ENCODE measurements at regions not wholly inside any gene's neighbourhood (a gene's known extent, or its start where the extent isn't known, plus 50 kb on each side); places are given as distances from the start of the nearest gene placed in this dataset.

GRCh38 chr12:97211416-97211930, 251.1 kb upstream of the RMST start:
- no peak for TF ChIP-seq EZH2phosphoT487 (IDR thresholded peaks at IDR 0.05; ENCODE audit: low read length)
- no peak for TF ChIP-seq EZH2 (optimal IDR thresholded peaks at IDR 0.05; ENCODE audit: low read depth, low read length)
- TF ChIP-seq, protein P1, sequence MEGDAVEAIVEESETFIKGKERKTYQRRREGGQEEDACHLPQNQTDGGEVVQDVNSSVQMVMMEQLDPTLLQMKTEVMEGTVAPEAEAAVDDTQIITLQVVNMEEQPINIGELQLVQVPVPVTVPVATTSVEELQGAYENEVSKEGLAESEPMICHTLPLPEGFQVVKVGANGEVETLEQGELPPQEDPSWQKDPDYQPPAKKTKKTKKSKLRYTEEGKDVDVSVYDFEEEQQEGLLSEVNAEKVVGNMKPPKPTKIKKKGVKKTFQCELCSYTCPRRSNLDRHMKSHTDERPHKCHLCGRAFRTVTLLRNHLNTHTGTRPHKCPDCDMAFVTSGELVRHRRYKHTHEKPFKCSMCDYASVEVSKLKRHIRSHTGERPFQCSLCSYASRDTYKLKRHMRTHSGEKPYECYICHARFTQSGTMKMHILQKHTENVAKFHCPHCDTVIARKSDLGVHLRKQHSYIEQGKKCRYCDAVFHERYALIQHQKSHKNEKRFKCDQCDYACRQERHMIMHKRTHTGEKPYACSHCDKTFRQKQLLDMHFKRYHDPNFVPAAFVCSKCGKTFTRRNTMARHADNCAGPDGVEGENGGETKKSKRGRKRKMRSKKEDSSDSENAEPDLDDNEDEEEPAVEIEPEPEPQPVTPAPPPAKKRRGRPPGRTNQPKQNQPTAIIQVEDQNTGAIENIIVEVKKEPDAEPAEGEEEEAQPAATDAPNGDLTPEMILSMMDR (IDR thresholded peaks at IDR 0.05; ENCODE audit: low read length), result no peak
- H3K4me1 ChIP-seq (ENCODE audit: low read length), result no peaks in the 10 kb centered on the region
- H3K4me3 ChIP-seq (ENCODE audit: low read length), result no peak overlapping the region
- H3K9me3 ChIP-seq (replicated peaks; ENCODE audit: insufficient read depth, low read length), result no peaks in the 10 kb centered on the region
- no peak overlapping the region for H3K27ac ChIP-seq (ENCODE audit: low read length)
- no peaks in the 10 kb centered on the region for H3K36me3 ChIP-seq (replicated peaks; ENCODE audit: insufficient read depth, low read length)
- H4K20me1 ChIP-seq (ENCODE audit: insufficient read depth, low read length), result no peaks in the 10 kb centered on the region
- no peaks in the 10 kb centered on the region for H3K27me3 ChIP-seq (replicated peaks; ENCODE audit: insufficient read depth, low read length)
- DNase-seq, result no peak
- no peak overlapping the region for H2AFZ ChIP-seq (ENCODE audit: low read length)
- H3K79me2 ChIP-seq (ENCODE audit: low read length), result no peaks in the 10 kb centered on the region
- H3K9ac ChIP-seq (ENCODE audit: low read length), result no peak overlapping the region
- no peak overlapping the region for H3K4me2 ChIP-seq (ENCODE audit: low read depth, low read length)
- no peaks in the 10 kb centered on the region for H3F3A ChIP-seq (ENCODE audit: insufficient read depth, low read length)
- H3K9me2 ChIP-seq (replicated peaks; ENCODE audit: insufficient read depth, low read length), result no peaks in the 10 kb centered on the region

DNA sequence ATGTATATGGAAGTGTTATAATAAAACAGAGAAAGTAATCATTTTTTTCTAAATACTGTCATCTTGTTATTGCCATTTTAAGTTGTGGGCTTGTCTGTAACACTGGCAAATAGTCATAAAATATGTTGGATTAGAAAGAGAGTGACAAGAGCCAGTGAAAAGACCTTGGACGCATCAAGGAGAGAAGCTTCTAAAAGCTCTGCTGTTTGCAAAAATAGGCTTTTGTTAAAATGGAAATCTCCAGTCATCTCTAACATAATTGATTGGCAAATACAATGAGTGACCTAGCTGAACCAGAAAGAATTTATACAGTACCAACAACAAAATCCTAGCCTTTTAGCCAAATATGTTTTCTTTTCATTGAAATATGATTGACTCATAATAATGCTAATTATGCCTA, 245.8 kb upstream of the RMST start:
- Histone ChIP-seq H3K36me3 (replicated peaks; ENCODE audit: insufficient read depth, low read length) (no peaks in the 10 kb centered on the region), H3F3A (ENCODE audit: insufficient read depth, low read length) (no peaks in the 10 kb centered on the region), H3K9ac (ENCODE audit: low read length) (no peak overlapping the region), H3K4me3 (ENCODE audit: low read length) (no peak overlapping the region), H3K4me1 (ENCODE audit: low read length) (no peaks in the 10 kb centered on the region), H3K9me2 (replicated peaks; ENCODE audit: insufficient read depth, low read length) (no peaks in the 10 kb centered on the region), H4K20me1 (ENCODE audit: insufficient read depth, low read length) (no peaks in the 10 kb centered on the region), H3K4me2 (ENCODE audit: low read depth, low read length) (no peak overlapping the region), H3K79me2 (ENCODE audit: low read length) (no peaks in the 10 kb centered on the region), H3K27ac (ENCODE audit: low read length) (no peak overlapping the region), H3K27me3 (replicated peaks; ENCODE audit: insufficient read depth, low read length) (no peaks in the 10 kb centered on the region), H3K9me3 (replicated peaks; ENCODE audit: insufficient read depth, low read length) (no peaks in the 10 kb centered on the region), H2AFZ (ENCODE audit: low read length) (no peak overlapping the region)
- no peak for TF ChIP-seq EZH2phosphoT487 (IDR thresholded peaks at IDR 0.05; ENCODE audit: low read length)
- TF ChIP-seq, protein P1 (IDR thresholded peaks at IDR 0.05; ENCODE audit: low read length), result no peak
- TF ChIP-seq EZH2 (optimal IDR thresholded peaks at IDR 0.05; ENCODE audit: low read depth, low read length), result no peak
- DNase-seq, result no peak

GRCh38 chr12:97222391-97222790, 240.2 kb upstream of the RMST start:
- no peaks in the 10 kb centered on the region for H3K79me2 ChIP-seq (ENCODE audit: low read length)
- H3K9me3 ChIP-seq (replicated peaks; ENCODE audit: insufficient read depth, low read length), result no peaks in the 10 kb centered on the region
- H2AFZ ChIP-seq (ENCODE audit: low read length), result no peak overlapping the region
- no peaks in the 10 kb centered on the region for H3K9me2 ChIP-seq (replicated peaks; ENCODE audit: insufficient read depth, low read length)
- no peak for DNase-seq
- no peaks in the 10 kb centered on the region for H3F3A ChIP-seq (ENCODE audit: insufficient read depth, low read length)
- no peak overlapping the region for H3K4me3 ChIP-seq (ENCODE audit: low read length)
- H3K27ac ChIP-seq (ENCODE audit: low read length), result no peak overlapping the region
- H4K20me1 ChIP-seq (ENCODE audit: insufficient read depth, low read length), result no peaks in the 10 kb centered on the region
- no peaks in the 10 kb centered on the region for H3K36me3 ChIP-seq (replicated peaks; ENCODE audit: insufficient read depth, low read length)
- TF ChIP-seq EZH2phosphoT487 (IDR thresholded peaks at IDR 0.05; ENCODE audit: low read length) (no peak), EZH2 (optimal IDR thresholded peaks at IDR 0.05; ENCODE audit: low read depth, low read length) (no peak)
- TF ChIP-seq, protein P1 (IDR thresholded peaks at IDR 0.05; ENCODE audit: low read length), result no peak
- H3K4me1 ChIP-seq (ENCODE audit: low read length), result 0 out of 2 replicates have a peak, but pooled peaks cover 3% of the 10 kb centered on the region
- no peak overlapping the region for H3K9ac ChIP-seq (ENCODE audit: low read length)
- H3K4me2 ChIP-seq (ENCODE audit: low read depth, low read length), result no peak overlapping the region
- H3K27me3 ChIP-seq (replicated peaks; ENCODE audit: insufficient read depth, low read length), result peaks cover 16% of the 10 kb centered on the region; the same call in 1 of the 2 replicates

Data from MM.1S (cell line).